Astrocyte (in vitro differentiated cells and primary cell): ENCODE measurements at regions not wholly inside any gene's neighbourhood (a gene's known extent, or its start where the extent isn't known, plus 50 kb on each side); places are given as distances from the start of the nearest gene placed in this dataset.

ENCODE experiments used
- CTCF ChIP-seq: IDR thresholded peaks from 2 replicates; pipeline ENCODE4 v1.5.1; 2011; ENCODE audit warnings: low read depth, mild to moderate bottlenecking, inconsistent platforms, low read length, moderate library complexity; ENCODE audit not compliant: insufficient read depth
- EZH2 ChIP-seq: IDR thresholded peaks from 2 replicates; pipeline ENCODE4 v1.6.1; 2012; ENCODE audit warnings: mild to moderate bottlenecking, low read length, inconsistent platforms; ENCODE audit not compliant: insufficient read depth

GRCh38 chr2:125167152-125167551 is 1142.1 kb downstream of the CNTNAP5 start:
- TF ChIP-seq CTCF = no peak
- TF ChIP-seq EZH2 = no peak
